ENCODE measurements at regions not wholly inside any gene's neighbourhood (a gene's known extent, or its start where the extent isn't known, plus 50 kb on each side); places are given as distances from the start of the nearest gene placed in this dataset.

GRCh38 chr3:127107491-127108375 lies 85.2 kb upstream of the PRR23E start:
- no peak for DNase-seq (ENCODE audit: low read depth)

- DNase-seq (ENCODE audit: low read depth) = no peak
These were observed 84.1 kb upstream of the PRR23E start for GRCh38 chr3:127108796-127109195.

GRCh38 chr3:127110982-127111693 lies 81.8 kb upstream of the PRR23E start:
- DNase-seq (ENCODE audit: low read depth) = no peak

GRCh38 chr3:127112796-127113570 lies 79.9 kb upstream of the PRR23E start:
- DNase-seq (ENCODE audit: low read depth) = no peak

- DNase-seq (ENCODE audit: low read depth) = no peak
These were observed 79.4 kb upstream of the PRR23E start for GRCh38 chr3:127113571-127113891.

GRCh38 chr3:127114337-127115070 lies 78.4 kb upstream of the PRR23E start:
- DNase-seq (ENCODE audit: low read depth) = no peak

GRCh38 chr3:127115691-127116351 lies 77.1 kb upstream of the PRR23E start:
- no peak for DNase-seq (ENCODE audit: low read depth)

- no peak for DNase-seq (ENCODE audit: low read depth)
These were observed 74.6 kb upstream of the PRR23E start for GRCh38 chr3:127118366-127118765.

GRCh38 chr3:127119693-127120464 lies 73.1 kb upstream of the PRR23E start:
- no peak for DNase-seq (ENCODE audit: low read depth)

GRCh38 chr3:127120851-127121647 lies 71.9 kb upstream of the PRR23E start:
- no peak for DNase-seq (ENCODE audit: low read depth)

- no peak for DNase-seq (ENCODE audit: low read depth)
These were observed 71.0 kb upstream of the PRR23E start for GRCh38 chr3:127121885-127122284.

GRCh38 chr3:127123533-127123932 lies 69.4 kb upstream of the PRR23E start:
- no peak for DNase-seq (ENCODE audit: low read depth)

- no peak for DNase-seq (ENCODE audit: low read depth)
These were observed 68.8 kb upstream of the PRR23E start for GRCh38 chr3:127124120-127124519.

- DNase-seq (ENCODE audit: low read depth) = no peak
These were observed 61.3 kb upstream of the PRR23E start for GRCh38 chr3:127131424-127132170.

- DNase-seq (ENCODE audit: low read depth) = no peak
These were observed 60.1 kb upstream of the PRR23E start for GRCh38 chr3:127132876-127133275.

GRCh38 chr3:127133971-127134370 lies 59.0 kb upstream of the PRR23E start:
- no peak for DNase-seq (ENCODE audit: low read depth)

- DNase-seq (ENCODE audit: low read depth) = no peak
These were observed 58.5 kb upstream of the PRR23E start for GRCh38 chr3:127134466-127134865.

- no peak for DNase-seq (ENCODE audit: low read depth)
These were observed 58.1 kb upstream of the PRR23E start for GRCh38 chr3:127134887-127135240.

Measured in GM04503 (cell line).